Body of pancreas (tissue), 4 donors: ENCODE measurements at regions not wholly inside any gene's neighbourhood (a gene's known extent, or its start where the extent isn't known, plus 50 kb on each side); places are given as distances from the start of the nearest gene placed in this dataset.
"Not testable (repeated sequence)": the region's sequence is repeated elsewhere in the genome, so short reads cannot be mapped to it uniquely, and the experiment has no call there.

Experiments
- ATAC-seq: fragments of 150-250 bp; one replicate; pipeline ENCODE4 v1.9.1; 2016
- DNase-seq, 4 donors: peaks; one replicate each; pipeline ENCODE4 v3.0.0-alpha.2; 2019
- H3K27ac ChIP-seq, 4 donors: fragments of 200-600 bp; sonication (generic); 1 replicate in 3 of 4; 2 replicates in 1 of 4; pipeline versions ENCODE4 v1.5.1 to v1.6.1; 2016 to 2019; ENCODE audit warnings: mild to moderate bottlenecking in 1 of 4, mixed read lengths in 1 of 4, moderate library complexity in 1 of 4
- H3K27me3 ChIP-seq, 2 donors: fragments of 200-600 bp; sonication (generic); one replicate each; pipeline ENCODE4 v1.6.0; 2016; ENCODE audit warnings: mild to moderate bottlenecking in 1 of 2
- H3K36me3 ChIP-seq, 2 donors: fragments of 200-600 bp; sonication (generic); replicated peaks in 1 of 2; 2 replicates each; pipeline ENCODE4 v1.5.1; 2016; ENCODE audit warnings: low read depth in 2 of 2; ENCODE audit not compliant: insufficient read depth in 1 of 2
- H3K4me1 ChIP-seq: fragments of 200-600 bp; sonication (generic); one replicate; pipeline ENCODE4 v1.6.0; 2016
- H3K4me3 ChIP-seq, 2 donors: fragments of 200-600 bp; sonication (generic); 1 replicate in 1 of 2; 2 replicates in 1 of 2; pipeline ENCODE4 v1.5.1; 2016 to 2019
- H3K9me3 ChIP-seq, 3 donors: fragments of 200-600 bp; sonication (generic); 1 replicate in 2 of 3; 2 replicates in 1 of 3; pipeline ENCODE4 v1.5.1; 2016
- POLR2A ChIP-seq, 3 donors: fragments of 450-650 bp; IDR thresholded peaks; one replicate each; pipeline ENCODE4 v1.6.1; 2016; ENCODE audit warnings: antibody characterized with exemption in 3 of 3, mild to moderate bottlenecking in 2 of 3
- WGBS, 2 donors: methylation state at CpG; one replicate each; pipeline ENCODE4 v1.1.5; 2017; 5-methylcytosine and 5-hydroxymethylcytosine counted together
- intact Hi-C: fragments of 100-400 bp; cut with DNase I; formaldehyde crosslinking; loops from one replicate; pipeline ENCODE4 v1.15.1; 2023
- TF ChIP-seq, protein P1 (sequence below), 7 experiments: fragments of 450-650 bp in 4 of 7; fragments of 200-600 bp in 3 of 7; sonication (generic) in 3 of 7; IDR thresholded peaks; one replicate each; pipeline ENCODE4 v1.5.1; 2016 to 2019; ENCODE audit warnings: antibody characterized with exemption in 7 of 7

DNA sequence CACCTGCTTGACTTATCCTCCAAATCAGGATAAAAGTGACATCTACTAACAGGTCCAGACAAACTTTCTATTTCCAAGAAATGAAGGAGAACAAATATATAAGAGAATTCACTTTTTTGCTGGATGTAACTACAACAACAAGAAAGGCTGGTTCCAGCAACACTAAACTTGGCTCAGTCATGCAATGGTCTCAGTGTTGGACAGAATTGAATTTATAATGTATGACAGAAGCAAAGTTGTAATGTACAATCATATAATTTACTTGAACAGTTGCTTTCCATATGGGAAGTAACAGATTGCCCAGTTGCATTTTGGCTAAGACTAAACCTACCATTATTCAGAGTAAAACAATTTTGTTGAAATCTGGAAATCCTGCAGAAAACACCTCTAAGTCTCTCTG, 183.3 kb upstream of the INTU start:
- Histone ChIP-seq H3K4me3 (no peak overlapping the region), H3K9me3 (no peaks in the 10 kb centered on the region), H3K27ac (no peak overlapping the region), H3K36me3 (no peaks in the 10 kb centered on the region), H3K27me3 (no peaks in the 10 kb centered on the region), H3K4me1 (no peaks in the 10 kb centered on the region)
- DNase-seq (no peak), ATAC-seq (no peak)
- TF ChIP-seq, protein P1, sequence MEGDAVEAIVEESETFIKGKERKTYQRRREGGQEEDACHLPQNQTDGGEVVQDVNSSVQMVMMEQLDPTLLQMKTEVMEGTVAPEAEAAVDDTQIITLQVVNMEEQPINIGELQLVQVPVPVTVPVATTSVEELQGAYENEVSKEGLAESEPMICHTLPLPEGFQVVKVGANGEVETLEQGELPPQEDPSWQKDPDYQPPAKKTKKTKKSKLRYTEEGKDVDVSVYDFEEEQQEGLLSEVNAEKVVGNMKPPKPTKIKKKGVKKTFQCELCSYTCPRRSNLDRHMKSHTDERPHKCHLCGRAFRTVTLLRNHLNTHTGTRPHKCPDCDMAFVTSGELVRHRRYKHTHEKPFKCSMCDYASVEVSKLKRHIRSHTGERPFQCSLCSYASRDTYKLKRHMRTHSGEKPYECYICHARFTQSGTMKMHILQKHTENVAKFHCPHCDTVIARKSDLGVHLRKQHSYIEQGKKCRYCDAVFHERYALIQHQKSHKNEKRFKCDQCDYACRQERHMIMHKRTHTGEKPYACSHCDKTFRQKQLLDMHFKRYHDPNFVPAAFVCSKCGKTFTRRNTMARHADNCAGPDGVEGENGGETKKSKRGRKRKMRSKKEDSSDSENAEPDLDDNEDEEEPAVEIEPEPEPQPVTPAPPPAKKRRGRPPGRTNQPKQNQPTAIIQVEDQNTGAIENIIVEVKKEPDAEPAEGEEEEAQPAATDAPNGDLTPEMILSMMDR (IDR thresholded peaks at IDR 0.05): no peak
- no peak for TF ChIP-seq POLR2A (IDR thresholded peaks at IDR 0.05)
- intact Hi-C loops: no loop called here

DNA sequence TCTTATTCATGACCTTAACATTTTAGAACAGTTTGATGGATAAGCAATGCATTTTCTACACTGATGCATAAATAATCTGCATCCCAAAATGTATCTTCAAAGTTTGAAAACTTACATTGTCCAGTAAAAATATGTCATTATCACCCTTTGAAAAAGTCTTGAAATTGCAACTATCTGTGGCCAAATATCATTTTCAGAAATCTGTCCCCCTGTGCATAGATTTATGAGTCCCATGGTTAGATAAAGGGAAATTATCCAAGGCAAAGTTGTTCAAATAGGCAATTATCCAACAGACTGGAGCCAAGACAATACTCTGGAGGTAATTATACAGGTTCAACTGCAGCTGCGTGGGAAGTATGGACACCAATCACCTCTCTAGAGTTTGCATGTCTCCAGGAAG, 182.5 kb upstream of the INTU start:
- no peak overlapping the region for H3K4me3 ChIP-seq
- no peaks in the 10 kb centered on the region for H3K36me3 ChIP-seq
- intact Hi-C loops: no loop called here
- H3K4me1 ChIP-seq: no peaks in the 10 kb centered on the region
- 36 to 50% methylated on average over 1 of the region's 1 CpG for WGBS, 2 donors
- DNase-seq (no peak), ATAC-seq (no peak)
- H3K27ac ChIP-seq: no peak overlapping the region
- H3K9me3 ChIP-seq: no peaks in the 10 kb centered on the region
- no peaks in the 10 kb centered on the region for H3K27me3 ChIP-seq
- TF ChIP-seq, protein P1 (IDR thresholded peaks at IDR 0.05): no peak
- TF ChIP-seq POLR2A (IDR thresholded peaks at IDR 0.05): no peak

DNA sequence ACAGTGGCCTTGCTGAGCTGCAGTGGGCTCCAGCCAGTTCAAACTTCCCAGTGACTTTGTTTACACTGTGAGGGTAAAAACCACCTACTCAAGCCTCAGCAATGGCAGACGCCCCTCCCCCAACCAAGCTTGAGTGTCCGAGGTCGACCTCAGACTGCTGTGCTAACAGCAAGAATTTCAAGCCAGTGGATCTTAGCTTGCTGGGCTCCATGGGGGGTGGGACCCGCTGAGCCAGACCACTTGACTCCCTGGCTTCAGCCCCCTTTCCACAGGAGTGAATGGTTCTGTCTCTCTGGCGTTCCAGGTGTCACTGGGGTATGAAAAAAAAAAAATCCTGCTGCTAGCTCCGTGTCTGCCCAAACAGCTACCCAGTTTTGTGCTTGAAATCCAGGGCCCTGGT, 168.9 kb upstream of the INTU start:
- intact Hi-C loops: no loop called here
- Histone ChIP-seq H3K27me3 (peaks cover 0 to 3% of the 10 kb centered on the region in 2 donors), H3K4me1 (no peaks in the 10 kb centered on the region), H3K27ac (no peak overlapping the region), H3K4me3 (no peak overlapping the region), H3K9me3 (no peaks in the 10 kb centered on the region), H3K36me3 (no peaks in the 10 kb centered on the region)
- DNase-seq (no peak), ATAC-seq (no peak)
- TF ChIP-seq, protein P1 (IDR thresholded peaks at IDR 0.05): no peak
- TF ChIP-seq POLR2A (IDR thresholded peaks at IDR 0.05): no peak
- 28 to 45% methylated on average over 2 to 6 of the region's 6 CpGs for WGBS, 2 donors

DNA sequence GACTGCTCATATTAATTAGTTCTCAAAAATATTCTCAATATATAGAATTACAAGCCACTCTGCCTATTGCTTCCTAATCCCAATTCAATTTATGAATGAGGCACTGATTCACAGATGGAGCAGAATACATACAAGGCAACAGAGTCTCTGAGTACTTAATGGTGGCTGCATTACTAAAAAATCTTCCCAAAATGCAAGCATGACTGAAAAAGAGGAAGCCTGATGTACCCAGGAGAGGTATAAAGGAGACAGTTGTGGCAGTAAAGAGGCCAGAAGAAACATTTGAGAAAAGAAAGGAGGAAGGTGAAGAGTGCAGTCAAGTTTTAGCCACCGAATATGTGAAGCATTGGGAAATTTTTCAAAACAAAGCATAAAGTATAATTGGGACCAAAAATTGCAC, 163.2 kb upstream of the INTU start:
- DNase-seq (no peak), ATAC-seq (no peak)
- Histone ChIP-seq H3K9me3 (no peaks in the 10 kb centered on the region), H3K4me3 (no peak overlapping the region), H3K27me3 (no peaks in the 10 kb centered on the region), H3K4me1 (no peaks in the 10 kb centered on the region), H3K27ac (no peak overlapping the region), H3K36me3 (no peaks in the 10 kb centered on the region)
- intact Hi-C loops: no loop called here
- WGBS, 2 donors: 54 to 55% methylated on average over 1 of the region's 1 CpG
- TF ChIP-seq POLR2A (IDR thresholded peaks at IDR 0.05): no peak
- TF ChIP-seq, protein P1 (IDR thresholded peaks at IDR 0.05): no peak

DNA sequence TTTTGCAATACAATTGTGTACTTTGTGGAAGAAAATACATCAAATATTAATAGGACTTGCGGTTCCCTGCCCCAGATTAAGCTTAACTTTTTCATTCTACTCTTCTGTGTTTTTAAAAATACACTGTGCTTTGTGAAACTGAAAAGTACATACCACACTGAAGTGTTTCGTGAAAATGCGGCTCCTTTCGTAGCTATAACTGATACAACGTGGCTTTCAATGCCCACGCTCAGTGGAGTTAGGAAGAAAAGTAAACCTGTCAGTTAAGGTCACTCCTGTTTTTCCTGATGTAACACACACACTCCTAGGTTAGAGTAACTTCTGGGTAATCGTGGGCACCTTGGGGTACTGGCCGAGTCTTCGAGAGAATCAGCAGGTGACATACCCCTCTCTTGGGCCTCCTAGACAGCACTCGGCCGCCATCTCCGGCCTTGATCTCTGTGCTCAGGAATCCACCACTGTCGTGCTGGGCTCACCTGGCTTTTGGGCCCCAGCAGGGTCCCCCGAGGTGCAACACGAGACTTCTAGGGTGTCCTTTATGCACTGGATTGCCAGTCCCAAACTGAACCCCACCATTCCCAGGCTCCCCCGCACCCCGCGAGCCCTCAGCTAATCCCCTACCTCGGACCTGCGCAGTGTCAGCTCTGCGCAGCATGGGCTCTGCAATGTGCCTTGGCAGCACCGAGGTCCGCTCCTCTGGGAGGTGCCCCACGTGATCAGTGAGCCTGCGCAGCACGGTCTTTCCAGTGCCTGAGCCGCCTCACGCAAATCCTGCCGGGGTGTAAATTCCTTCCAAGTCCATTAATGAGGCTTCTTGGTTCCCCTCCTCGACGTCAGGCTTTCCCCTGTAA, 162.6 kb upstream of the INTU start:
- DNase-seq: no peak

DNA sequence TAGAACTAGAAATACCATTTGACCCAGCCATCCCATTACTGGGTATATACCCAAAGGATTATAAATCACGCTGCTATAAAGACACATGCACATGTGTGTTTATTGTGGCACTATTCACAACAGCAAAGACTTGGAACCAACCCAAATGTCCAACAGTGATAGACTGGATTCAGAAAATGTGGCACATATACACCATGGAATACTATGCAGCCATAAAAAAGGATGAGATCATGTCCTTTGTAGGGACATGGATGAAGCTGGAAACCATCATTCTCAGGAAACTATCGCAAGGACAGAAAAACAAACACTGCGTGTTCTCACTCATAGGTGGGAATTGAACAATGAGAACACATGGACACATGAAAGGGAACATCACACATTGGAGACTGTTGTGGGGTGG, 154.5 kb upstream of the INTU start:
- 87 to 98% methylated on average over 3 of the region's 3 CpGs for WGBS, 2 donors
- DNase-seq, ATAC-seq, intact Hi-C loops, H3K4me3 ChIP-seq, H3K4me1 ChIP-seq, H3K36me3 ChIP-seq, H3K9me3 ChIP-seq, H3K27ac ChIP-seq, H3K27me3 ChIP-seq: not testable (repeated sequence)

More for the DNA sequence above, 162.6 kb upstream of the INTU start:
- intact Hi-C loops: no loop called here
- Histone ChIP-seq H3K4me1 (no peaks in the 10 kb centered on the region), H3K4me3 (no peak overlapping the region), H3K27me3 (no peaks in the 10 kb centered on the region), H3K27ac (no peak overlapping the region), H3K9me3 (no peaks in the 10 kb centered on the region), H3K36me3 (no peaks in the 10 kb centered on the region)
- TF ChIP-seq, protein P1 (IDR thresholded peaks at IDR 0.05): no peak
- TF ChIP-seq POLR2A (IDR thresholded peaks at IDR 0.05): no peak
- 82 to 85% methylated on average over 18 to 31 of the region's 31 CpGs for WGBS, 2 donors
- no peak for ATAC-seq
